Adrenal gland (tissue), 5 donors: ENCODE measurements at regions not wholly inside any gene's neighbourhood (a gene's known extent, or its start where the extent isn't known, plus 50 kb on each side); places are given as distances from the start of the nearest gene placed in this dataset.

Source experiments
- POLR2A ChIP-seq, 2 donors: fragments of 450-650 bp; IDR thresholded peaks; one replicate each; pipeline ENCODE4 v1.6.1; 2017; ENCODE audit warnings: antibody characterized with exemption in 2 of 2, mild to moderate bottlenecking in 2 of 2, moderate library complexity in 1 of 2
- TF ChIP-seq, protein P1 (sequence below), 6 experiments: fragments of 450-650 bp in 4 of 6; fragments of 200-600 bp in 2 of 6; sonication (generic) in 1 of 6; IDR thresholded peaks; 1 replicate in 5 of 6; 2 replicates in 1 of 6; pipeline versions ENCODE4 v1.5.1 to v1.8.0; 2016 to 2021; ENCODE audit warnings: antibody characterized with exemption in 6 of 6, mild to moderate bottlenecking in 2 of 6, moderate library complexity in 1 of 6
- donor health status: DM: no; HTN: no; CAD: no.

DNA sequence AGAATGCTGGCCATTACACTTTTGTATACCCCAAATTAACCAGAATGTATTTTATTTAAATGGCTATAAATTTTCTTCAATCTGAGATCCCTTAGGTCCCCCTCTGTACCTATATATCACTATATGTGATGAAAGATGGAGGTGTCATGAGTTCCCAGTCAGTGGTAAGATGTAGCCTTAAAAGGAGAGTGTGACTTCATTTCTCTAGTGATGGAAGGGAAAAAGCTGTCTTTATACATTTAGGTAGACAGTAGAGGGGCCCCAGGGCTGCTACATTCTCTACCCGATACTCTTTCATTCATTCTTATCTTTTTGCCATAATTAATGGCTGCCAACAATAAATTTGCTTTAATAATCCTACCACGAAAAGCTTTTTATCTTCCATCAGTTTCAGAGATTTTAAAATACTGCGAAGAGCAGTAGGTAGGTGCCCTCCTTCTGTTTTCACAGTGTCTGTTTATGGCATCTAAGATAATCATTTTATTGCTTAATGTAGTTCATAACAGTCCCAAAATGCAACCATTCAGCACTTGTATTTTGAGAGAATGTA, 301.3 kb downstream of the ZNF608 start:
- TF ChIP-seq, protein P1, sequence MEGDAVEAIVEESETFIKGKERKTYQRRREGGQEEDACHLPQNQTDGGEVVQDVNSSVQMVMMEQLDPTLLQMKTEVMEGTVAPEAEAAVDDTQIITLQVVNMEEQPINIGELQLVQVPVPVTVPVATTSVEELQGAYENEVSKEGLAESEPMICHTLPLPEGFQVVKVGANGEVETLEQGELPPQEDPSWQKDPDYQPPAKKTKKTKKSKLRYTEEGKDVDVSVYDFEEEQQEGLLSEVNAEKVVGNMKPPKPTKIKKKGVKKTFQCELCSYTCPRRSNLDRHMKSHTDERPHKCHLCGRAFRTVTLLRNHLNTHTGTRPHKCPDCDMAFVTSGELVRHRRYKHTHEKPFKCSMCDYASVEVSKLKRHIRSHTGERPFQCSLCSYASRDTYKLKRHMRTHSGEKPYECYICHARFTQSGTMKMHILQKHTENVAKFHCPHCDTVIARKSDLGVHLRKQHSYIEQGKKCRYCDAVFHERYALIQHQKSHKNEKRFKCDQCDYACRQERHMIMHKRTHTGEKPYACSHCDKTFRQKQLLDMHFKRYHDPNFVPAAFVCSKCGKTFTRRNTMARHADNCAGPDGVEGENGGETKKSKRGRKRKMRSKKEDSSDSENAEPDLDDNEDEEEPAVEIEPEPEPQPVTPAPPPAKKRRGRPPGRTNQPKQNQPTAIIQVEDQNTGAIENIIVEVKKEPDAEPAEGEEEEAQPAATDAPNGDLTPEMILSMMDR (IDR thresholded peaks at IDR 0.05) = no peak
- no peak for TF ChIP-seq POLR2A (IDR thresholded peaks at IDR 0.05)
